ENCODE measurements at regions not wholly inside any gene's neighbourhood (a gene's known extent, or its start where the extent isn't known, plus 50 kb on each side); places are given as distances from the start of the nearest gene placed in this dataset.

GRCh38 chr18:41543815-41544214, 411.2 kb upstream of the PIK3C3 start:
- no peaks in the 10 kb centered on the region for H3K27me3 ChIP-seq (replicated peaks; ENCODE audit: insufficient read depth)
- H3K9me3 ChIP-seq, result no peaks in the 10 kb centered on the region
- DNase-seq (ENCODE audit: low spot score) (no peak), ATAC-seq (ENCODE audit: insufficient number of reproducible peaks, low FRiP score, low read depth) (no peak)
- H3K36me3 ChIP-seq, result no peaks in the 10 kb centered on the region
- no peak overlapping the region for H3K4me3 ChIP-seq
- TF ChIP-seq CTCF (IDR thresholded peaks at IDR 0.05), result no peak
- H3K27ac ChIP-seq, result no peak overlapping the region
- H3K4me1 ChIP-seq (ENCODE audit: control insufficient read depth in 1 of 2, low read depth in 2 of 2), result no peaks in the 10 kb centered on the region

GRCh38 chr18:41540237-41540871, 414.7 kb upstream of the PIK3C3 start:
- ATAC-seq (ENCODE audit: insufficient number of reproducible peaks, low FRiP score, low read depth) (no peak), DNase-seq (ENCODE audit: low spot score) (no peak)
- no peaks in the 10 kb centered on the region for H3K4me1 ChIP-seq (ENCODE audit: control insufficient read depth in 1 of 2, low read depth in 2 of 2)
- TF ChIP-seq CTCF (IDR thresholded peaks at IDR 0.05), result no peak
- H3K27me3 ChIP-seq (replicated peaks; ENCODE audit: insufficient read depth), result no peaks in the 10 kb centered on the region
- no peaks in the 10 kb centered on the region for H3K9me3 ChIP-seq
- no peak overlapping the region for H3K4me3 ChIP-seq
- H3K27ac ChIP-seq, result no peak overlapping the region
- no peaks in the 10 kb centered on the region for H3K36me3 ChIP-seq

- no peak for TF ChIP-seq CTCF (IDR thresholded peaks at IDR 0.05)
- no peaks in the 10 kb centered on the region for H3K36me3 ChIP-seq
- no peak for DNase-seq (ENCODE audit: low spot score)
- H3K9me3 ChIP-seq, result no peaks in the 10 kb centered on the region
- no peak overlapping the region for H3K4me3 ChIP-seq
- no peak for ATAC-seq (ENCODE audit: insufficient number of reproducible peaks, low FRiP score, low read depth)
- H3K4me1 ChIP-seq (ENCODE audit: control insufficient read depth in 1 of 2, low read depth in 2 of 2), result no peaks in the 10 kb centered on the region
- H3K27me3 ChIP-seq (replicated peaks; ENCODE audit: insufficient read depth), result no peaks in the 10 kb centered on the region
- no peak overlapping the region for H3K27ac ChIP-seq
Observed at GRCh38 chr18:41538751-41539150, 416.3 kb upstream of the PIK3C3 start.

GRCh38 chr18:41537666-41538065, 417.4 kb upstream of the PIK3C3 start:
- H3K27ac ChIP-seq, result no peak overlapping the region

More at GRCh38 chr18:41537666-41538065, 417.4 kb upstream of the PIK3C3 start:
- no peak for TF ChIP-seq CTCF (IDR thresholded peaks at IDR 0.05)
- no peaks in the 10 kb centered on the region for H3K36me3 ChIP-seq
- H3K9me3 ChIP-seq, result no peaks in the 10 kb centered on the region
- no peaks in the 10 kb centered on the region for H3K4me1 ChIP-seq (ENCODE audit: control insufficient read depth in 1 of 2, low read depth in 2 of 2)
- DNase-seq (ENCODE audit: low spot score) (no peak), ATAC-seq (ENCODE audit: insufficient number of reproducible peaks, low FRiP score, low read depth) (no peak)
- H3K4me3 ChIP-seq, result no peak overlapping the region
- H3K27me3 ChIP-seq (replicated peaks; ENCODE audit: insufficient read depth), result no peaks in the 10 kb centered on the region
